GM19452 (cell line): ENCODE measurements at regions not wholly inside any gene's neighbourhood (a gene's known extent, or its start where the extent isn't known, plus 50 kb on each side); places are given as distances from the start of the nearest gene placed in this dataset.
"Not testable (repeated sequence)": the region's sequence is repeated elsewhere in the genome, so short reads cannot be mapped to it uniquely, and the experiment has no call there.

Experiments used
- ATAC-seq: cut with Tn5 transposase; IDR thresholded peaks from one replicate; pipeline ENCODE4 v1.9.1; 2021; ENCODE audit not compliant: unreplicated experiment

DNA sequence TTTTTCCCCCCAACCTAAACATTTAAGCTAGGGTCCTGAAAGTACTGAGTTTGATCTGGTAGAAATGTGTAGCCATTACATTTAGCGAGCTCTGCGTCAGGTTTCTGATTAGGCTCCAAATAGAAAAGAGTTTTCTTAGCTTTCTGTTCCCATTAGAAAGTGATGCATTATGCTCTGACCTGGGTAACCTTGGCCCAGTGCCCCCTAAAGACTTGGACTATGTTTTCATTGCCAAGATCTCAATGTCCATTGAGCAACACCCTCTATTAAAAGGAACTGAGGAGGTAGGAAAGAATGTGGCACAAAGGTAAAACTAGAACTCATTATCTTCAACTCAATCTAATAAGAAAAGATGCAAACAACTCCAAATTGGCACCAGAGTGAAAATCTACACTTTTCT lies 358.9 kb upstream of the PCSK5 start:
- ATAC-seq: no peak

DNA sequence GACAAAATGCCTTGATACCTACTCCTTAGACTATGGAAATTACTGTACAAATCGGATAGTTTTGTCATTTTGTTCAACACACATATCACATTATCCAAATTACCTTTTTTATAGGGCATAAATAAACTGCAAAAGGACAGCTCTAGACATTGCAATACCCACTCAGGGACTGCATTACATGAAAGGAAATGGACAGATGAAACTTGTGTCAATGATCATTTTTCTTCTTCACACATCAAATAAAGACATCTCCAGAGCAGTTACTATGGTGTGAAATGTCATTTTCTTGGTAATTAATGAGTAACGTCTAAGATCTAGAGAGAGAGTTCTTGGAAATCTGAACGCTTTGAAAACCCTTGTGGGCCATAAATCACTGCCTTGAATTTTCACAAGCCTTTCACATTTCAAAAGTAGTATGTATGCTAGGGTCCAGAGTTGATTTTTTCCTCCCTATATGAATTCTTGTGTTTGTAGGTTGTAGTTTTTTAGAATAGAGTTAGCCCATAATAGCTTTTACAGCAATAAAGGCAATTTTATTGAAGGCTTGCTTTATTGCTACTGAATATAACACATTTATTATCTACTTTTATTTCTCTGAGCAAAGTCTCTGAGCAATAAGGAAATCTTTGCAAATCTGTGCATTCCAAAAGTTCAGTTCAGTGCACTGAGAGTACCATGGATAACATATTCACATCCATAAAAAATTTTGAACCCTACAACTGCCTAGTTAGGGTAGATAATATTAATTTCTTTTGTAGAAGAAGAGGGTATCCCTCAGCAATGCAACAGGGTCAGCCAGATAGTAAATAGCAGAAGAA lies 358.0 kb upstream of the PCSK5 start:
- no peak for ATAC-seq

GRCh38 chr9:75539523-75539922 lies 350.9 kb upstream of the PCSK5 start:
- no peak for ATAC-seq

GRCh38 chr9:75540185-75540584 lies 350.3 kb upstream of the PCSK5 start:
- no peak for ATAC-seq

- no peak for ATAC-seq
These were observed 348.7 kb upstream of the PCSK5 start for GRCh38 chr9:75541734-75542133.

DNA sequence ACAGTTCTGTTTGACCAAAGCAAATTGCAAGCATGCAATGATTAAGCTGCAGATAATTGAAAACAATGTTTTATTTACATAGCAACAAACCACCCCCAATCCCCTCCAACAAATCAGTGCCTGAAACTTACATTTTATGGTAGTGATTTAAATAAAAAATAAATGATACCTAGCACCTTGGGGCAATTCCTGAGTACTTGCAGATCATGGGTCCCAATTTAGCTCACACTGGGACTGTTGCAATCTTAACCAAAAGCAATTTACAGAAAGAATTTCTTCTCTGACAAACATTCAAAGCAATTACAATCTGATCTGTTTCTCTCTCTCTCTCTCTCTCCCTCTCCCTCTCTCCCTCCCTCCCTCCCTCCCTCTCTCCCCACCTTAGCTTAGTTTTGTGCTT lies 345.7 kb upstream of the PCSK5 start:
- ATAC-seq: no peak

GRCh38 chr9:75545287-75545686 lies 345.2 kb upstream of the PCSK5 start:
- no peak for ATAC-seq

DNA sequence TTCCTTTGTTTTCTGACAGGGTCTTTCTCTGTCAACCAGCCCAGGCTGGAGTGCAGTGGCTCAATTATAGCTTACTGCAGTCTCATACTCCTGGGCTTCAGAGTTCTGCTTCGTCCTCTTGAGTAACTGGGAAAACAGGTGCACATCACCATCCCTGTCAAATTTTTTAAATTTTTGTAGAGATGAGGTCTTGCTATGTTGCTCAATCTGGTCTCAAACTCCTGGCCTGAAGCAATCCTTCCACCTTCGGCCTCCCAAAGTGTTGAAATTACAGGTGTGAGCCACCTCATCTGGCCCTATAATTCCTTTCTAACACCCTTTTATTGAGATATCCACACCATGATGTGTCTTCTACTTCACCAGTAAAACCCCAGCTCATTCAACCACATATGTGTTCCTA lies 341.6 kb upstream of the PCSK5 start:
- no peak for ATAC-seq

DNA sequence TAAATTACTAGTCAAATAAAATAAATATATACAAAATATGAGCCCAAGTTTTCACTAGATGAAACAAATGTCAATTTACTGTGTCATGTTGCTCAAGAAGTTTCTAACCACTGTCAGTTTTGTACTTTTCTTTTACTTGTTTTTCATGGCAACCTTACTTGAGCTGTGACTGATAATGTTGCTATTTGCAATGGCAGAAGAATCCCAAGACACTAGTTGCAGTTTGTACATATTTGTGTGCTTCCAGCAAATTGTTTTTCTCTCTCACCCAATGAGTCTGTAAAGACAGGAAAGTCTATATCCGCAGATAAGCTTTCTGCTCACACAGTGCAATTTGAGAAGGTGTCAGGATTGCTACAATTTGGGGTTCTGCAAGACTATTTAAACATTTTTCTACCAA lies 338.6 kb upstream of the PCSK5 start:
- no peak for ATAC-seq

- no peak for ATAC-seq
These were observed 337.5 kb upstream of the PCSK5 start for GRCh38 chr9:75552941-75553340.

GRCh38 chr9:75566813-75567212 lies 323.7 kb upstream of the PCSK5 start:
- not testable (repeated sequence) for ATAC-seq

DNA sequence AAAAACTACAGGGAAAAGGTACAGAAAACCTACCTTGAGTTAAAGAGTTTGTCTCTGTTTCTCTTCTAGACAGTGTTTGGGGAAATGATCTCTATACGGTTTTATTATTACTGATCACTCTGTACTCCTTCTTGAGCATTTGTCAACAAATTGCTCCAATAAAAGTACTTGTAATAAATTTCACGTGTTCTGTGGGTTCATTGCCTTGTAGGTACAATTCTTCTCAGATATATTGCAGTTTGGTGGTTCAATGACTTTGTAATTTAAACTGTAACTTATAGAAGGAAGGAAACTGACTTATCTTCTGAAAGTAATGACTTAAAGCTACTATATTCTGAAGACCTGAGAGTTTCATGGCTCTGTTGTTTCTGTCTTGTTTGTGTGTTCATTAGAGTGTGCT lies 319.9 kb upstream of the PCSK5 start:
- ATAC-seq: no peak

- no peak for ATAC-seq
These were observed 315.9 kb upstream of the PCSK5 start for GRCh38 chr9:75574569-75574968.

DNA sequence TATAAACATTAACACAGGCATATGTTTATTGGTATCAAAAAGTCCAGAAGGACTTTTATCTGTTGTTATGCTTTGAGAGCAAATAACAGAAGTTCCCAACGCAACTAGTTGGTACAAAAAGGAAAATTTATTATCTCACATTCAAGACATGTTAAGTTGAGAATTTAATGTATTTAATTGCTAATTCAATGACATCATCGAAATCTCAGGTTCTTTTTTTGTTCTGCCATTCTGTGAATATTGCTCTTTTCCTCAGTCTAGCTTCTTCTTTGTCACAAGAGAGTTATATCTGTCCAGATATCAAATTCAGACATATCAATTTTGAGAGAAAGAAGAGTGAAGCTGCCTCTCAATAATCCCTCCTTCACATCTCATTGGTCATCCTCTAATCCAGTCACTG lies 307.6 kb upstream of the PCSK5 start:
- ATAC-seq: no peak

GRCh38 chr9:75588808-75589207 lies 301.7 kb upstream of the PCSK5 start:
- no peak for ATAC-seq

DNA sequence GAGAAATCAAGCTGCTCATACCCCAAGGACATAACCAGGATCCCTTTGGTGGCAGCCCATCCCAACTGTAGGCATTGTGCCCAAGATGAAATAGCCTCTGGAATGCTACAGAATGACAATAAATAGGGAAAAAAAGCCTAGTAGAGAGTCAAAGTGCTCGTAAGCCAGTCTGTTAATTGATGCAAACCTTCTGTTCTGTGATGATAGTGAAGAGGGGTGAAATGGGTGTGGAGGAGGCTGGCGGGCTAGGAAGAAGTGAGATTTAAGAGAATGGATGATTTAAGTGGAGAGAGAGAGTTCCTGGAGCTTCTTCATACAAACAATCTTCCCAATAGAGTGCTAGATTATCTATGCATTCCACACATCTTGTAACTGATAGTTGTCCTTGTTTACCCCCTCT lies 301.0 kb upstream of the PCSK5 start:
- no peak for ATAC-seq

- no peak for ATAC-seq
These were observed 298.5 kb upstream of the PCSK5 start for GRCh38 chr9:75591972-75592371.

DNA sequence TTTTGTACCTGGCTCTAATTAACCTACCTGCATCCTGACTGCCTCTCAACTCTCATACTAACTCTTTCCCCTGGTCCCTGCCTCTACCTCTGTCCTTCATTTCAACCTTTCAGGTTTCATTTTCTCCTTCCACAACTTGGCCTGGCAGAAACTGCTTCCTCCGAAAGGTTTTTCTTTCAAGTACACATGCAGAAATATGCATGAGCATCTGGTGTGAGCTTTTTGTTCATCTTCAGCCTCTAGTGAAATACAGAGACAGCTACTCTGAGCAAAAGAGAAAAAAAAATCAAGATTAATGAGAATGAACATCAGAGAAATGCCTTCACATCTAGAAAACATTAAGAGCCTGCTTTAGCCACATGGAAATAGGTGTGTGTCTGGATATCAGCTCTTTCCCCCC lies 297.9 kb upstream of the PCSK5 start:
- ATAC-seq: no peak

- no peak for ATAC-seq
These were observed 296.6 kb upstream of the PCSK5 start for GRCh38 chr9:75593920-75594319.

DNA sequence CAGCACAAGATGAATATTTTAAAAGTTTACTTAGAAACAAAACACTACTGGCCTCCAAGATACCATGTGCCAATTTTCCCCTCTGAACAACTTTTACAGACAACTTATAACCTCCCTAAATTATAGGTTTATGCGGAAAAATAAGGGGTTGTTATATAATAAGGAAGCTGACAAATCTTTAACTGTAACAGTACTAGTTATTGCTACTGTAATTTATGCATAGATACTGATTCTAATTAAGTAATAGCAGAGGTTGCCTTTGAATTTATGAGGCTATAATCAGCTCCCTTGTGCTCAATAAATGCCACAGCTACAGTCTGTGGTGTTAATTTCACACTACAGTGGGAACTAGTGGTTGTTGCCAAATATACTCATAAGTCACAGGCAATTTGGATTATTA lies 291.3 kb upstream of the PCSK5 start:
- no peak for ATAC-seq

- no peak for ATAC-seq
These were observed 289.2 kb upstream of the PCSK5 start for GRCh38 chr9:75601280-75601679.

- ATAC-seq: no peak
These were observed 288.4 kb upstream of the PCSK5 start for GRCh38 chr9:75602060-75602459.

GRCh38 chr9:75604661-75605060 lies 285.8 kb upstream of the PCSK5 start:
- no peak for ATAC-seq
